Chondrocyte (in vitro differentiated cells): ENCODE measurements at regions not wholly inside any gene's neighbourhood (a gene's known extent, or its start where the extent isn't known, plus 50 kb on each side); places are given as distances from the start of the nearest gene placed in this dataset.

Experiments used
- DNase-seq: peaks from one replicate; pipeline ENCODE4 v3.0.0; 2021; ENCODE audit warnings: mixed read lengths, low spot score
- H3K27ac Mint-ChIP-seq: one replicate; pipeline ENCODE4 v1.8.0; 2021; ENCODE audit warnings: mild to moderate bottlenecking, moderate library complexity, mixed read lengths; ENCODE audit not compliant: unreplicated experiment
- H3K27me3 Mint-ChIP-seq: 2 replicates; pipeline ENCODE4 v1.8.0; 2021; ENCODE audit warnings: low read depth, mixed read lengths
- H3K36me3 Mint-ChIP-seq: 2 replicates; pipeline ENCODE4 v1.8.0; 2021; ENCODE audit warnings: low read depth, mixed read lengths
- H3K4me1 Mint-ChIP-seq: 2 replicates; pipeline ENCODE4 v1.8.0; 2021; ENCODE audit warnings: low read depth, mild to moderate bottlenecking, mixed read lengths
- H3K4me3 Mint-ChIP-seq: one replicate; pipeline ENCODE4 v1.8.0; 2021; ENCODE audit warnings: mild to moderate bottlenecking, moderate library complexity, mixed read lengths; ENCODE audit not compliant: unreplicated experiment
- H3K9me3 Mint-ChIP-seq: 2 replicates; pipeline ENCODE4 v1.8.0; 2021; ENCODE audit warnings: low read depth, mixed read lengths
- TF ChIP-seq, protein P1 (sequence below): fragments of 200-600 bp; sonication (generic); IDR thresholded peaks from 2 replicates; pipeline ENCODE4 v1.5.0; 2021; ENCODE audit warnings: antibody characterized with exemption, mild to moderate bottlenecking, moderate library complexity

GRCh38 chr5:87886164-87886563, 382.5 kb downstream of the TMEM161B start:
- no peak overlapping the region for H3K27ac Mint-ChIP-seq
- H3K4me1 Mint-ChIP-seq, result no peaks in the 10 kb centered on the region
- H3K36me3 Mint-ChIP-seq, result no peaks in the 10 kb centered on the region
- H3K9me3 Mint-ChIP-seq, result peaks cover 9% of the 10 kb centered on the region
- no peak for DNase-seq
- no peaks in the 10 kb centered on the region for H3K27me3 Mint-ChIP-seq
- TF ChIP-seq, protein P1, sequence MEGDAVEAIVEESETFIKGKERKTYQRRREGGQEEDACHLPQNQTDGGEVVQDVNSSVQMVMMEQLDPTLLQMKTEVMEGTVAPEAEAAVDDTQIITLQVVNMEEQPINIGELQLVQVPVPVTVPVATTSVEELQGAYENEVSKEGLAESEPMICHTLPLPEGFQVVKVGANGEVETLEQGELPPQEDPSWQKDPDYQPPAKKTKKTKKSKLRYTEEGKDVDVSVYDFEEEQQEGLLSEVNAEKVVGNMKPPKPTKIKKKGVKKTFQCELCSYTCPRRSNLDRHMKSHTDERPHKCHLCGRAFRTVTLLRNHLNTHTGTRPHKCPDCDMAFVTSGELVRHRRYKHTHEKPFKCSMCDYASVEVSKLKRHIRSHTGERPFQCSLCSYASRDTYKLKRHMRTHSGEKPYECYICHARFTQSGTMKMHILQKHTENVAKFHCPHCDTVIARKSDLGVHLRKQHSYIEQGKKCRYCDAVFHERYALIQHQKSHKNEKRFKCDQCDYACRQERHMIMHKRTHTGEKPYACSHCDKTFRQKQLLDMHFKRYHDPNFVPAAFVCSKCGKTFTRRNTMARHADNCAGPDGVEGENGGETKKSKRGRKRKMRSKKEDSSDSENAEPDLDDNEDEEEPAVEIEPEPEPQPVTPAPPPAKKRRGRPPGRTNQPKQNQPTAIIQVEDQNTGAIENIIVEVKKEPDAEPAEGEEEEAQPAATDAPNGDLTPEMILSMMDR, result no peak
- H3K4me3 Mint-ChIP-seq, result no peak overlapping the region

GRCh38 chr5:87885758-87886157, 382.9 kb downstream of the TMEM161B start:
- H3K27me3 Mint-ChIP-seq, result no peaks in the 10 kb centered on the region
- peaks cover 11% of the 10 kb centered on the region for H3K9me3 Mint-ChIP-seq
- no peak overlapping the region for H3K27ac Mint-ChIP-seq
- TF ChIP-seq, protein P1, result no peak
- no peaks in the 10 kb centered on the region for H3K4me1 Mint-ChIP-seq
- H3K4me3 Mint-ChIP-seq, result no peak overlapping the region
- no peaks in the 10 kb centered on the region for H3K36me3 Mint-ChIP-seq
- no peak for DNase-seq

GRCh38 chr5:87877495-87877894, 391.1 kb downstream of the TMEM161B start:
- no peak overlapping the region for H3K27ac Mint-ChIP-seq
- peaks cover 10% of the 10 kb centered on the region for H3K9me3 Mint-ChIP-seq
- no peak overlapping the region for H3K4me3 Mint-ChIP-seq
- TF ChIP-seq, protein P1, result no peak
- no peaks in the 10 kb centered on the region for H3K36me3 Mint-ChIP-seq
- no peaks in the 10 kb centered on the region for H3K4me1 Mint-ChIP-seq
- peaks cover 2% of the 10 kb centered on the region for H3K27me3 Mint-ChIP-seq
- no peak for DNase-seq

- H3K27ac Mint-ChIP-seq, result no peak overlapping the region
- peaks cover 10% of the 10 kb centered on the region for H3K9me3 Mint-ChIP-seq
- no peaks in the 10 kb centered on the region for H3K36me3 Mint-ChIP-seq
- no peak for DNase-seq
- H3K4me1 Mint-ChIP-seq, result no peaks in the 10 kb centered on the region
- H3K4me3 Mint-ChIP-seq, result no peak overlapping the region
- TF ChIP-seq, protein P1, result no peak
- peaks cover 2% of the 10 kb centered on the region for H3K27me3 Mint-ChIP-seq
These were observed 391.6 kb downstream of the TMEM161B start for GRCh38 chr5:87877023-87877422.

- TF ChIP-seq, protein P1, result no peak
- no peak for DNase-seq
- no peak overlapping the region for H3K27ac Mint-ChIP-seq
- H3K27me3 Mint-ChIP-seq, result peaks cover 2% of the 10 kb centered on the region
- H3K4me3 Mint-ChIP-seq, result no peak overlapping the region
- H3K9me3 Mint-ChIP-seq, result peaks cover 10% of the 10 kb centered on the region
- no peaks in the 10 kb centered on the region for H3K36me3 Mint-ChIP-seq
- H3K4me1 Mint-ChIP-seq, result no peaks in the 10 kb centered on the region
These were observed 392.0 kb downstream of the TMEM161B start for GRCh38 chr5:87876616-87877015.
